GM23338 (cell line): ENCODE measurements at regions not wholly inside any gene's neighbourhood (a gene's known extent, or its start where the extent isn't known, plus 50 kb on each side); places are given as distances from the start of the nearest gene placed in this dataset.

Source experiments
- ATAC-seq: fragments of 200-7000 bp; cut with Tn5 transposase; 3 replicates; pipeline ENCODE4 v1.9.1; 2020
- DNase-seq: peaks from one replicate; pipeline ENCODE4 v3.0.0-alpha.2; 2015; ENCODE audit warnings: low spot score
- H2AFZ ChIP-seq: fragments of 200-600 bp; sonication (generic); 2 replicates; pipeline ENCODE4 v1.8.0; 2016; ENCODE audit warnings: antibody characterized with exemption, mild to moderate bottlenecking, moderate library complexity
- H3F3A ChIP-seq: fragments of 200-600 bp; sonication (generic); replicated peaks from 2 replicates; pipeline ENCODE4 v1.8.0; 2017; ENCODE audit warnings: antibody characterized with exemption, mixed run types, low read depth
- H3K27ac ChIP-seq: fragments of 200-600 bp; sonication (generic); 2 replicates; pipeline ENCODE4 v1.6.1; 2016; ENCODE audit warnings: low read depth
- H3K27me3 ChIP-seq: fragments of 200-600 bp; sonication (generic); 2 replicates; pipeline ENCODE4 v1.8.0; 2016; ENCODE audit warnings: mild to moderate bottlenecking, mixed run types, moderate library complexity; ENCODE audit not compliant: insufficient read depth
- H3K36me3 ChIP-seq: fragments of 200-600 bp; sonication (generic); 2 replicates; pipeline ENCODE4 v1.8.0; 2016; ENCODE audit warnings: mild to moderate bottlenecking; ENCODE audit not compliant: insufficient read depth
- H3K4me1 ChIP-seq: fragments of 200-600 bp; sonication (generic); 2 replicates; pipeline ENCODE4 v1.8.0; 2016; ENCODE audit warnings: mild to moderate bottlenecking, moderate library complexity; ENCODE audit not compliant: insufficient read depth
- H3K4me2 ChIP-seq: fragments of 200-600 bp; sonication (generic); 2 replicates; pipeline ENCODE4 v1.7.1; 2017; ENCODE audit warnings: mixed run types
- H3K4me3 ChIP-seq: fragments of 200-600 bp; sonication (generic); 2 replicates; pipeline ENCODE4 v1.6.1; 2016; ENCODE audit warnings: mixed run types
- H3K79me2 ChIP-seq: fragments of 200-600 bp; sonication (generic); replicated peaks from 2 replicates; pipeline ENCODE4 v1.8.0; 2017; ENCODE audit warnings: mild to moderate bottlenecking; ENCODE audit not compliant: insufficient read depth
- H3K9me2 ChIP-seq: fragments of 200-600 bp; sonication (generic); 2 replicates; pipeline ENCODE4 v1.8.0; 2017; ENCODE audit not compliant: insufficient read depth
- H4K20me1 ChIP-seq: fragments of 200-600 bp; sonication (generic); replicated peaks from 2 replicates; pipeline ENCODE4 v1.8.0; 2017; ENCODE audit warnings: mild to moderate bottlenecking; ENCODE audit not compliant: insufficient read depth
- H3K27ac Mint-ChIP-seq: 2 replicates; pipeline ENCODE4 v1.8.0; 2020; ENCODE audit warnings: inconsistent platforms, mild to moderate bottlenecking, moderate library complexity, mixed read lengths
- H3K27me3 Mint-ChIP-seq: 3 replicates; pipeline ENCODE4 v1.8.0; 2022; ENCODE audit warnings: low read depth, mild to moderate bottlenecking, moderate library complexity, mixed read lengths, inconsistent platforms; ENCODE audit not compliant: insufficient read depth, poor library complexity
- H3K36me3 Mint-ChIP-seq: 3 replicates; pipeline ENCODE4 v1.8.0; 2021; ENCODE audit warnings: low read depth, mild to moderate bottlenecking, inconsistent platforms, moderate library complexity, mixed read lengths
- H3K4me1 Mint-ChIP-seq: 3 replicates; pipeline ENCODE4 v1.8.0; 2020; ENCODE audit warnings: mild to moderate bottlenecking, inconsistent platforms, mixed read lengths
- H3K4me3 Mint-ChIP-seq: 3 replicates; pipeline ENCODE4 v1.8.0; 2021; ENCODE audit warnings: moderate library complexity, mild to moderate bottlenecking, inconsistent platforms, mixed read lengths
- H3K9me3 Mint-ChIP-seq: 3 replicates; pipeline ENCODE4 v1.8.0; 2020; ENCODE audit warnings: moderate library complexity, mild to moderate bottlenecking, inconsistent platforms, mixed read lengths
- CREB1 ChIP-seq: fragments of 250-450 bp; sonication (Bioruptor Pico); IDR thresholded peaks from 2 replicates; pipeline ENCODE4 v1.5.0; 2020; ENCODE audit warnings: low read depth, mild to moderate bottlenecking, moderate library complexity
- CTCF ChIP-seq, 2 experiments: fragments of 200-600 bp in 1 of 2; sonication (generic) in 1 of 2; conservative IDR thresholded peaks; 2 replicates each; pipeline versions ENCODE4 v1.5.1 to v1.6.1; 2016 to 2017; ENCODE audit warnings: antibody characterized with exemption in 2 of 2, low read depth in 2 of 2, mild to moderate bottlenecking in 2 of 2, moderate library complexity in 1 of 2
- ETS1 ChIP-seq: IDR thresholded peaks from 2 replicates; pipeline ENCODE4 v1.6.1; 2016; ENCODE audit warnings: antibody characterized with exemption
- EZH2 ChIP-seq: fragments of 200-600 bp; sonication (generic); IDR thresholded peaks from one replicate; pipeline ENCODE4 v1.8.0; 2017; ENCODE audit warnings: antibody characterized with exemption, mild to moderate bottlenecking, low read depth; ENCODE audit not compliant: unreplicated experiment
- EZH2phosphoT487 ChIP-seq: fragments of 200-600 bp; sonication (generic); IDR thresholded peaks from one replicate; pipeline ENCODE4 v1.8.1; 2018; ENCODE audit warnings: antibody characterized with exemption; ENCODE audit not compliant: unreplicated experiment
- NANOG ChIP-seq: IDR thresholded peaks from 2 replicates; pipeline ENCODE4 v1.6.1; 2016; ENCODE audit warnings: antibody characterized with exemption, borderline replicate concordance
- STAT1 ChIP-seq: IDR thresholded peaks from one replicate; pipeline ENCODE4 v1.6.1; 2016; ENCODE audit warnings: antibody characterized with exemption; ENCODE audit not compliant: unreplicated experiment
- ZNF114 ChIP-seq: fragments of 250-450 bp; sonication (Bioruptor Pico); IDR thresholded peaks from 2 replicates; pipeline ENCODE4 v1.5.0; 2020; ENCODE audit warnings: mild to moderate bottlenecking, moderate library complexity
- ZNF331 ChIP-seq: fragments of 250-450 bp; sonication (Bioruptor Pico); IDR thresholded peaks from 2 replicates; pipeline ENCODE4 v1.5.0; 2020; ENCODE audit warnings: low read depth, mild to moderate bottlenecking, moderate library complexity
- TF ChIP-seq, protein P1 (sequence below): IDR thresholded peaks from one replicate; pipeline ENCODE4 v1.6.1; 2018; ENCODE audit warnings: antibody characterized with exemption; ENCODE audit not compliant: unreplicated experiment

- H3K36me3 Mint-ChIP-seq = no peaks in the 10 kb centered on the region
- H3K27me3 Mint-ChIP-seq = no peaks in the 10 kb centered on the region
- Histone ChIP-seq H3K4me3 (no peak overlapping the region), H3F3A (no peaks in the 10 kb centered on the region), H3K9me2 (0 out of 2 replicates have a peak, but pooled peaks cover 7% of the 10 kb centered on the region), H4K20me1 (no peaks in the 10 kb centered on the region), H3K79me2 (no peaks in the 10 kb centered on the region), H3K27ac (no peak overlapping the region), H3K27me3 (no peaks in the 10 kb centered on the region), H3K4me2 (no peak overlapping the region), H3K36me3 (no peaks in the 10 kb centered on the region), H3K4me1 (no peaks in the 10 kb centered on the region), H2AFZ (no peak overlapping the region)
- H3K4me3 Mint-ChIP-seq = no peak overlapping the region
- DNase-seq (no peak), ATAC-seq (no peak)
- H3K9me3 Mint-ChIP-seq = no peaks in the 10 kb centered on the region; the same call in 2 of the 3 replicates
- peaks cover 4% of the 10 kb centered on the region for H3K4me1 Mint-ChIP-seq
- no peak for TF ChIP-seq CREB1
- TF ChIP-seq CTCF (conservative IDR thresholded peaks at IDR 0.05; ENCODE audit: low read depth in 2 of 2) = no peak
- TF ChIP-seq EZH2phosphoT487 = no peak
- no peak for TF ChIP-seq NANOG
- no peak overlapping the region for H3K27ac Mint-ChIP-seq
These were observed 115.2 kb upstream of the PDZRN3 start for GRCh38 chr3:73739791-73740453.

DNA sequence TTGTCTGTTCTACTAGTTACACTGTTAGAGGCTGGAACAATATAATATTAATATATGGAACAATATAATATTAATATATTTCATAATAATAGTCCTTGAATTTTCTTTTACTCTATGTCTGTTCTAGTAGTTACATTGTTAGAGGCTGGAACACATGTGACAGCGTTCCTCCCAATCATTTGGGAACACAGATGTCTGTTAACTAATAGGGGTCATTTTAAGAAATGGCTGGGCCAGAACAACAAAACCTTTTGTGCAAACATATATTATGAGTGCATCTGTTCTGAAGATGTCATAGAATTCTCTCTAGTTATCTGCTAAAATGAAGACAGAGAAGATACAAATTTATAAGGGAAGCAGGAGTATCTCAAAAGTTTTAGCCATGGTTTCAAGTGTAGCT, 114.0 kb upstream of the PDZRN3 start:
- Histone ChIP-seq H3K4me2 (no peak overlapping the region), H3F3A (no peaks in the 10 kb centered on the region), H3K36me3 (no peaks in the 10 kb centered on the region), H3K4me1 (0 out of 2 replicates have a peak, but pooled peaks cover 6% of the 10 kb centered on the region), H3K9me2 (0 out of 2 replicates have a peak, but pooled peaks cover 7% of the 10 kb centered on the region), H3K4me3 (no peak overlapping the region), H4K20me1 (no peaks in the 10 kb centered on the region), H3K79me2 (no peaks in the 10 kb centered on the region), H2AFZ (no peak overlapping the region), H3K27ac (no peak overlapping the region), H3K27me3 (no peaks in the 10 kb centered on the region)
- Mint-ChIP-seq H3K4me3 (no peak overlapping the region), H3K4me1 (peaks cover 10% of the 10 kb centered on the region), H3K36me3 (no peaks in the 10 kb centered on the region), H3K27me3 (no peaks in the 10 kb centered on the region), H3K27ac (no peak overlapping the region), H3K9me3 (no peaks in the 10 kb centered on the region; the same call in 2 of the 3 replicates)
- DNase-seq (no peak), ATAC-seq (no peak)
- TF ChIP-seq ETS1 (no peak), NANOG (no peak), STAT1 (no peak), ZNF114 (no peak), EZH2phosphoT487 (no peak), ZNF331 (CRISPR knock-in tag) (no peak), EZH2 (no peak)
- TF ChIP-seq, protein P1, sequence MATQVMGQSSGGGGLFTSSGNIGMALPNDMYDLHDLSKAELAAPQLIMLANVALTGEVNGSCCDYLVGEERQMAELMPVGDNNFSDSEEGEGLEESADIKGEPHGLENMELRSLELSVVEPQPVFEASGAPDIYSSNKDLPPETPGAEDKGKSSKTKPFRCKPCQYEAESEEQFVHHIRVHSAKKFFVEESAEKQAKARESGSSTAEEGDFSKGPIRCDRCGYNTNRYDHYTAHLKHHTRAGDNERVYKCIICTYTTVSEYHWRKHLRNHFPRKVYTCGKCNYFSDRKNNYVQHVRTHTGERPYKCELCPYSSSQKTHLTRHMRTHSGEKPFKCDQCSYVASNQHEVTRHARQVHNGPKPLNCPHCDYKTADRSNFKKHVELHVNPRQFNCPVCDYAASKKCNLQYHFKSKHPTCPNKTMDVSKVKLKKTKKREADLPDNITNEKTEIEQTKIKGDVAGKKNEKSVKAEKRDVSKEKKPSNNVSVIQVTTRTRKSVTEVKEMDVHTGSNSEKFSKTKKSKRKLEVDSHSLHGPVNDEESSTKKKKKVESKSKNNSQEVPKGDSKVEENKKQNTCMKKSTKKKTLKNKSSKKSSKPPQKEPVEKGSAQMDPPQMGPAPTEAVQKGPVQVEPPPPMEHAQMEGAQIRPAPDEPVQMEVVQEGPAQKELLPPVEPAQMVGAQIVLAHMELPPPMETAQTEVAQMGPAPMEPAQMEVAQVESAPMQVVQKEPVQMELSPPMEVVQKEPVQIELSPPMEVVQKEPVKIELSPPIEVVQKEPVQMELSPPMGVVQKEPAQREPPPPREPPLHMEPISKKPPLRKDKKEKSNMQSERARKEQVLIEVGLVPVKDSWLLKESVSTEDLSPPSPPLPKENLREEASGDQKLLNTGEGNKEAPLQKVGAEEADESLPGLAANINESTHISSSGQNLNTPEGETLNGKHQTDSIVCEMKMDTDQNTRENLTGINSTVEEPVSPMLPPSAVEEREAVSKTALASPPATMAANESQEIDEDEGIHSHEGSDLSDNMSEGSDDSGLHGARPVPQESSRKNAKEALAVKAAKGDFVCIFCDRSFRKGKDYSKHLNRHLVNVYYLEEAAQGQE = no peak
